ENCODE measurements at regions not wholly inside any gene's neighbourhood (a gene's known extent, or its start where the extent isn't known, plus 50 kb on each side); places are given as distances from the start of the nearest gene placed in this dataset.

GRCh38 chr2:176514276-176514675 is 245.0 kb downstream of the MTX2 start:
- Histone ChIP-seq H3K27ac (no peak overlapping the region), H3K4me3 (no peak overlapping the region), H3K4me1 (peaks cover 0 to 6% of the 10 kb centered on the region in 2 donors), H3K9me3 (no peaks in the 10 kb centered on the region), H3K27me3 (no peaks in the 10 kb centered on the region), H3K36me3 (no peaks in the 10 kb centered on the region)
- no peak for DNase-seq (ENCODE audit: low spot score)
- TF ChIP-seq, protein P1, sequence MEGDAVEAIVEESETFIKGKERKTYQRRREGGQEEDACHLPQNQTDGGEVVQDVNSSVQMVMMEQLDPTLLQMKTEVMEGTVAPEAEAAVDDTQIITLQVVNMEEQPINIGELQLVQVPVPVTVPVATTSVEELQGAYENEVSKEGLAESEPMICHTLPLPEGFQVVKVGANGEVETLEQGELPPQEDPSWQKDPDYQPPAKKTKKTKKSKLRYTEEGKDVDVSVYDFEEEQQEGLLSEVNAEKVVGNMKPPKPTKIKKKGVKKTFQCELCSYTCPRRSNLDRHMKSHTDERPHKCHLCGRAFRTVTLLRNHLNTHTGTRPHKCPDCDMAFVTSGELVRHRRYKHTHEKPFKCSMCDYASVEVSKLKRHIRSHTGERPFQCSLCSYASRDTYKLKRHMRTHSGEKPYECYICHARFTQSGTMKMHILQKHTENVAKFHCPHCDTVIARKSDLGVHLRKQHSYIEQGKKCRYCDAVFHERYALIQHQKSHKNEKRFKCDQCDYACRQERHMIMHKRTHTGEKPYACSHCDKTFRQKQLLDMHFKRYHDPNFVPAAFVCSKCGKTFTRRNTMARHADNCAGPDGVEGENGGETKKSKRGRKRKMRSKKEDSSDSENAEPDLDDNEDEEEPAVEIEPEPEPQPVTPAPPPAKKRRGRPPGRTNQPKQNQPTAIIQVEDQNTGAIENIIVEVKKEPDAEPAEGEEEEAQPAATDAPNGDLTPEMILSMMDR (IDR thresholded peaks at IDR 0.05), result no peak

DNA sequence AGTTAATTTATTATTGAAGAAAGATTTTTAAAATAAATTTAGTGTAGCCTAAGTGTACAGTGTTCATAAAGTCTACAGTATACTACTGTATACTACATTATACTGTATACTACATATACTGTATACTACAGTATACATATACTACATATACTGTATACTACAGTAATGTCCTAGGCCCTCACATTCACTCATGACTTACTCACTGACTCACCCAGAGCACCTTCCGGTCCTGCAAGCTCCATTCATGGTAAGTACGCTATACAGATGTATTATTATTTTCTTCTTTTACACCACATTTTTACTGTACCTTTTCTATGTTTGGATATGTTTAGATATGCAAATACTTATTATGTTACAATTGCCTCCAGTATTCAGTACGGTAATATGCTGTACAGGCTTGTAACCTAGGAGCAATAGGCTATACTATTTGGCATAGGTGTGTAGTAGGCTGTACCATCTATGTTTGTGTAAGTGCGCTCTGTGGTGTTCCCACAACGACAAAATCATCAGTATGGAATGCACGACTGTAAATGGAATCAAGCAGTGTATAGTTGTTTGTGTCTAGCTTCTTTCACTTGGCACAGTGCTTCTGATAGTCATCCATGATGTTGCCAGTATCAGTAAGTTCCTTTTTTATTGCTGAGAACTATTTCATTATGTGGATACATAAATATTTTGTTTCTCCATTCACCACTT is 245.7 kb downstream of the MTX2 start:
- Histone ChIP-seq H3K9me3 (no peaks in the 10 kb centered on the region), H3K36me3 (no peaks in the 10 kb centered on the region), H3K4me1 (peaks cover 0 to 13% of the 10 kb centered on the region in 2 donors), H3K4me3 (no peak overlapping the region), H3K27me3 (no peaks in the 10 kb centered on the region), H3K27ac (no peak overlapping the region)
- TF ChIP-seq, protein P1 (IDR thresholded peaks at IDR 0.05), result no peak
- no peak for DNase-seq (ENCODE audit: low spot score)

DNA sequence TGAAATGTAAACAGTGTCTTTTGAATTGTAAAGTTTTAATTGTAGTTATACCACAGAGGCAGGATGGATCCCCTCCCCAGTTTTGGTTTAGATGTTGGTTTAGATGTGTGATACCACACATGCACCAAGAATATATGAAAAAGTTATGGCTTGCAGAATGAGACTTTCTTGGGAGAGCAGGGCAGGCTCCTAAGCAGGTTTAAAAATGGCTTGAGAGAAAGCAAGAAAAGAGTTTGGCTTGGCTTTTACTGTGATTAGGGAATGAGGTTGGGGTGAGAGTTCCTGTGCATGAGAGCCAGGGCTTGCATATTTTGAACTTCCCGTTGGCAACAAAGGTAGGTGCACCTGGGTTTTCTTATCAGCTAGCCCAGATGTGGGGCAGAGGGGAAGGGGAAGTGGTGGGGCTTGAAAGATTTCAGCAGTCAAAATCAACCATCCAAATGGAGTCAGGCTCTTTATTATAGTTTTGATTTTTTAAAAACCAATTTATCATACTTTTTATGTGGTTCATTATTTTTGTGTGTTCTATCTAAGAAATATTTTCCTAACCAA is 246.9 kb downstream of the MTX2 start:
- no peak overlapping the region for H3K27ac ChIP-seq
- H3K27me3 ChIP-seq, result no peaks in the 10 kb centered on the region
- no peak for DNase-seq (ENCODE audit: low spot score)
- TF ChIP-seq, protein P1 (IDR thresholded peaks at IDR 0.05), result no peak
- peaks cover 0 to 14% of the 10 kb centered on the region in 2 donors for H3K4me1 ChIP-seq
- H3K4me3 ChIP-seq, result no peak overlapping the region
- H3K9me3 ChIP-seq, result no peaks in the 10 kb centered on the region
- H3K36me3 ChIP-seq, result no peaks in the 10 kb centered on the region

GRCh38 chr2:176518823-176519222 is 249.6 kb downstream of the MTX2 start:
- no peak overlapping the region for H3K27ac ChIP-seq
- TF ChIP-seq, protein P1 (IDR thresholded peaks at IDR 0.05), result no peak
- DNase-seq (ENCODE audit: low spot score), result no peak

GRCh38 chr2:176521878-176522670 is 252.8 kb downstream of the MTX2 start:
- H3K36me3 ChIP-seq, result no peaks in the 10 kb centered on the region
- TF ChIP-seq, protein P1 (IDR thresholded peaks at IDR 0.05), result no peak
- H3K4me3 ChIP-seq, result no peak overlapping the region
- H3K4me1 ChIP-seq, result peaks cover 0 to 18% of the 10 kb centered on the region in 2 donors
- H3K27me3 ChIP-seq, result no peaks in the 10 kb centered on the region
- no peaks in the 10 kb centered on the region for H3K9me3 ChIP-seq
- no peak for DNase-seq (ENCODE audit: low spot score)
- no peak overlapping the region for H3K27ac ChIP-seq

More at GRCh38 chr2:176518823-176519222, 249.6 kb downstream of the MTX2 start:
- Histone ChIP-seq H3K36me3 (no peaks in the 10 kb centered on the region), H3K9me3 (no peaks in the 10 kb centered on the region), H3K27me3 (no peaks in the 10 kb centered on the region), H3K4me3 (no peak overlapping the region), H3K4me1 (peaks cover 0 to 14% of the 10 kb centered on the region in 2 donors)
